CD1c-positive myeloid dendritic cell (primary cell): ENCODE measurements at regions not wholly inside any gene's neighbourhood (a gene's known extent, or its start where the extent isn't known, plus 50 kb on each side); places are given as distances from the start of the nearest gene placed in this dataset.
"Not testable (repeated sequence)": the region's sequence is repeated elsewhere in the genome, so short reads cannot be mapped to it uniquely, and the experiment has no call there.

Experiments
- DNase-seq: peaks from one replicate; pipeline ENCODE4 v3.0.0-alpha.2; 2016; ENCODE audit errors: extremely low spot score

GRCh38 chr2:8599421-8600242 lies 82.2 kb upstream of the ID2 start:
- DNase-seq, result no peak

- no peak for DNase-seq
Measured at GRCh38 chr2:8600456-8600855, 81.4 kb upstream of the ID2 start.

- peak; percentile 86 for DNase-seq
Measured at GRCh38 chr2:8602809-8603208, 79.0 kb upstream of the ID2 start.

GRCh38 chr2:8603356-8603755 lies 78.5 kb upstream of the ID2 start:
- not testable (repeated sequence) for DNase-seq

- no peak for DNase-seq
Measured at GRCh38 chr2:8604262-8604661, 77.6 kb upstream of the ID2 start.

GRCh38 chr2:8605351-8606065 lies 76.3 kb upstream of the ID2 start:
- no peak for DNase-seq

DNA sequence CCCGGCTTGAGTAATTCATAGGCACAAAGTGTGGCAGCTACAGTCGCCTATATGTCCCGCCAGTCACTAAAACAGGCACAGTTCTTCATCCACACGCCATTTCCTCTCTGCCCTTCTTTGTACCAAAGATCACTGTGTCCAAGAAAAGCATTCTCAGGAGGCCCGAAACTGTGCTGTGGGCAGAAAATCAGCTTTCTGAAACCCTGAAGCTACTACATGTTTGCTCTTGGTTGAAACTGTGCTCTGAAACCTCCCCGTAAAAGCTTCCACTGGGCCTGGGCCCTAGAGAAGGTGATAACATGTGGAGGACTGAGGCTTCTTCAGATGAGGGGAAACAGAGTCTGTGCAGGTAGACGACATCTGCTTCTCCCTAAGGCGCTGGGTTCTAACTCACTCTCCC lies 75.6 kb upstream of the ID2 start:
- no peak for DNase-seq

GRCh38 chr2:8606649-8607550 lies 75.0 kb upstream of the ID2 start:
- DNase-seq, result no peak

GRCh38 chr2:8607606-8608005 lies 74.2 kb upstream of the ID2 start:
- DNase-seq, result no peak

- DNase-seq, result no peak
Measured at GRCh38 chr2:8608411-8608954, 73.4 kb upstream of the ID2 start.

GRCh38 chr2:8609357-8609811 lies 72.5 kb upstream of the ID2 start:
- no peak for DNase-seq

DNA sequence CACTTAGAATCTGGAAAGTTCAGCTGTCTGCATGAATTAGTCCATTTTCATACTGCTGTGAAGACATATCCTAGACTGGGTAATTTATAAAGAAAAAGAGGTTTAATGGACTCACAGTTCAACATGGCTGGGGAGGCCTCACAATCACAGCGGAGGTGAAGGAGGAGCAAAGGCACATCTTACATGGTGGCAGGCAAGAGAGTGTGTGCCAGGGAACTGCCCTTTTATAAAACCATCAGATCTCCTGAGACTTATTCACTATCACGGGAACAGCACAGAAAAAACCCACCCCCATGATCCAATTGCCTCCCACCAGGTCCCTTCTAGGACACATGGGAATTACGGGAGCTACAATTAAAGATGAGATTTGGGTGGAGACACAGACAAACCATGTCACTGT lies 71.1 kb upstream of the ID2 start:
- DNase-seq, result not testable (repeated sequence)

DNA sequence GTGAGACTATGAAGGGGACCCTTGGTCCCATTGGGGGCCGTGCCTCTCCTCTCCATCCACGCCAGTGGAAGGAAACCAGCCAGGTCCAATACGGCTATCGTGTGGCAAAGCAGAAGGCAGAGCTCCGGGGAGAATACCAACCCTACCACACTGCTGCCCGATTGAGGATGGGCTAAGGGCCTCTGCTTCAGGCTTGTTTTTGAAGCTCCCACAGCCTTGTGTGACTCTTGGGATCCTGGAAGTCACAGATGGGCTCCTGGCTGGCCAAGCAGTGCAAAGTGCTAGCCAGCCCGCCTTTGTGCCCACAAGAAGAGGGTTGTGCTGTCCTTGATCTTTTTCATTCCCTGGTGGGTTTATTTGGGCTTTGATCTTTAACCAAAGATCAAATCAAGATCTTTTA lies 70.6 kb upstream of the ID2 start:
- DNase-seq, result no peak

DNA sequence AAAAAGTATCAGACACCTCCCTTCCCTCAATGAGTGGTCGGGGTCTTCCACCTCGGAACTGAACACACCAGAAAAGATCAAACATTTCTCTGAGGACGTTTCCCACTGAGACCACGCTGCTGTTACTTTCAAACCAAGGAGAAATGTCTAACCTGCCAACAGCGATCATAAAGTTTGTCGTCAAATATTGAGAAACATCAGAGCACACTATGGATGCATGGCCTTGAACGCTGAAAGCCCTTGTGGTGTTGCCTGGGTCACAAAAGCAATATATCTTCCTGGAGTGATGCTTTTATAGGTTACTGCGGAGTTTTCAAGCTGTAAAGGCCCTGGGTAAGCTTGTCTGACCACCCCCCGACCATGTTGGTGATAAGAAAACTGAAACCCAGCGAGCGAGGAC lies 70.2 kb upstream of the ID2 start:
- no peak for DNase-seq

DNA sequence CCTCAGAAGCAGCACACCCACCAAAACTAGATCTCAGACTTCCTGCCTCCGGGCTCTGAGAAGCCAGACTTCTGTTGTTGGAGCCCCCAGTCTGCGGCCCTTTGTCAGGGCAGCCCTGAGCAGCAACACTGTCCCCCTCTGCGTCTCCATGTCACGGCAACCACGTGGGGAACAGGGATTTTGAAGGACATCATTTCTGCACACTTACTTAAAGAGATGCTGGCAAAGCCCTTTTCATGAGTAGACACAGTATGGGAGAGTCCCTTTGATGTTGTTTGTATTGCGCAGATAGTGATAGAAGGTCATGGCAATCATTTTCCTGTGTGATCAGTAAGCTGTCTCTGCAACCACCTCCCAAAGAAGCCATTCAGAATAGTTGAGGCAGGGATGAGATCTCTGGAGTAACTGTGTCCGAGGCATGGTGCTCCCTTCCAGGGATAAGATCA lies 69.1 kb upstream of the ID2 start:
- no peak for DNase-seq

- not testable (repeated sequence) for DNase-seq
Measured at GRCh38 chr2:8613207-8613999, 68.5 kb upstream of the ID2 start.

DNA sequence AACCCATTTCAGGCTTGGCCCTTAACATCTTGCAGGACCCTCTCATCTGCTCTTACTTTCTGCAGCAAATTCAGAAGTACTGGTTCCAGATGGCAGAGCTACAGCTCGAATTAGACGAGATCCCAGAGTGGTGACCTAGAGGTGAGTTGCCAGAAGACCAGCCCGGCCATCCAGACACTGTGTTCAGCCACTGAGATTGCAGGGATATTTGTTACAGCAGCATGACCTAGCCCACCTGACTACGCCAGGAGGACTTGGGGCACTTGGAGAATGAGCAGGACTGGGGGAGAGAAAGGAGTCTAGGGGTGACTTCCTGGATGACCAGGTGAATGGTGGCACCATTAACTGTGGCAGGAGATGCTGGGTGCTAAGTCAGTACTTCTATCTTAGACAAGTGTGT lies 67.2 kb upstream of the ID2 start:
- DNase-seq, result no peak

DNA sequence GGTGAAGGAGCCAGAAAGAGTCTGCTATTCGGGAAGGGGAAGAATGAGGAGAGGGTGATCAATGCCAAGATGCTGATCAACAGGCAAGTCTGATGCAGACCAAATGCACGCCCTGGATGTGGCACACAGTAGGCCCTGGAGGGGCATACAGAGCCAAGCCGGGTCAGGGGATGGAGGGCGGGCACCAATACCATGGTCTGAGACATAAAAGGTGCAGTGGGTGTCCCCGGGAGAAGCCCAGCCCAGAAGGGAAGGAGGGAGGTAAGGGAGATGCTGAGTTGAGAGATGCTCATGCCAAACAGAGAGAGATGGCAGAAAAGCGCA lies 66.6 kb upstream of the ID2 start:
- DNase-seq, result no peak

DNA sequence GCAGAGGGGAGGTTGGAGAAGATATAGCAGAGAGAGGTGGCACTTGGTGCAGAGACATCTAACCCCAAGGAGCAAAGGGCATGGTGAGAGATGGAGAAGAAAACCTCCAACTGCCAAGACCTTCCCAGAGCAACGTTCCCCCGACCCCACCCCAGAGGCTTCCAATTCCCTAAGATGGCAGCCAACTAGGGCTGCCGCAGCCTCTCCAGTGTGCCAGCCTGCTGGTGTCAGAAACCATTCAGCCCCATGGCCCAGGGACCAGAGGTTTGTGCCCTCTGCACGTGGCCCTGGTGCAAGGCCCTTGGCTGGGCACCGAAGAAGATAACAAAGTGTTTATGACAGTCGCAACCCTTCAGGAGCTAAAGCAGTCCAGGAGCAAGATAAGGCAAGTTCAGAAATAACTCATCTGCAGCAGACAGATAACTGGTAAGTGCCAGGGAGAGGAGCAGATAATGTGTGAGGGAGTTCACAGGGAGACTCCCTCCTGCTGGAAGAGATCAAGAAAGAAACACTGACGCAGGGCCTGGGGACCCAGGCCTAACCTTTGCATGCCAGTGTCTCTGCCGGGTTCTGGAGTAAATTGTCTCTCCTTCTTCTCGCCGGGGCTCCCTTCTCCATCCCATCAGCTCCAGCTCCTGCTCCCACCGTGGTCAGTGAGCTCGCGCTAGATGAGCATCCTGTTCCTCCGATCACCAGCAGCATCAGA lies 66.1 kb upstream of the ID2 start:
- DNase-seq, result no peak

- no peak for DNase-seq
Measured at GRCh38 chr2:8617048-8617447, 64.8 kb upstream of the ID2 start.

DNA sequence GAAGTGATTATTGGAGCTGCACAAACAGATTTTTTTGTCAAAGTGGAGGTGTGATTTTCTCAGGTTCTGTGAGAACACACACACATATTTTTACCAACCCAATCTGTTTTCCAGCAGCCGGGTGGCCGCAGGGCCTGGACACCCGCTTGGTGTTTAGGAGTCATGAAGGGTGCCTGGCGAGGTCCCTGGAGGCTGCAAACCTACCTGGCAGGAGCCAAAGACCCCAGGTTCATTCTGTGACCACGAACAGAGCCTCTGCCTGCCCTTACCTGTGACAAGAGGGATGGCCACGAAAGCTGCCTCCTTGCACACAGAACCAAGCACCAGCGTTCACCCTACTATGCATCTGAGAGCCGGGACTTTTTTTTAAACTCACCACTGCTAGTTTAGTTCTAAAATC lies 64.3 kb upstream of the ID2 start:
- no peak for DNase-seq
